Endodermal cell (in vitro differentiated cells): ENCODE measurements at regions not wholly inside any gene's neighbourhood (a gene's known extent, or its start where the extent isn't known, plus 50 kb on each side); places are given as distances from the start of the nearest gene placed in this dataset.

ENCODE experiments used
- DNase-seq: peaks from one replicate; pipeline ENCODE4 v3.0.0-alpha.2; 2017
- H3K27ac ChIP-seq: 2 replicates; pipeline ENCODE4 v1.5.1; 2013; ENCODE audit warnings: mild to moderate bottlenecking, low read depth, low read length, moderate library complexity
- H3K27me3 ChIP-seq: 2 replicates; pipeline ENCODE4 v1.6.1; 2013; ENCODE audit warnings: mild to moderate bottlenecking, low read length, moderate library complexity; ENCODE audit not compliant: insufficient read depth, control insufficient read depth, poor library complexity, severe bottlenecking
- H3K36me3 ChIP-seq: 2 replicates; pipeline ENCODE4 v1.7.0; 2013; ENCODE audit warnings: mild to moderate bottlenecking, low read length, moderate library complexity; ENCODE audit not compliant: control insufficient read depth, insufficient read depth
- H3K4me1 ChIP-seq: one replicate; pipeline ENCODE4 v1.7.0; 2013; ENCODE audit warnings: low read length; ENCODE audit not compliant: control insufficient read depth, insufficient read depth
- H3K4me3 ChIP-seq: 2 replicates; pipeline ENCODE4 v1.5.1; 2013; ENCODE audit warnings: mild to moderate bottlenecking, low read length, moderate library complexity
- H3K9ac ChIP-seq: 2 replicates; pipeline ENCODE4 v1.6.1; 2013; ENCODE audit warnings: mild to moderate bottlenecking, low read length, moderate library complexity; ENCODE audit not compliant: poor library complexity, severe bottlenecking; ENCODE audit errors: extremely low read depth
- H3K9me3 ChIP-seq: 2 replicates; pipeline ENCODE4 v1.6.1; 2013; ENCODE audit warnings: mild to moderate bottlenecking, low read length, moderate library complexity; ENCODE audit not compliant: control insufficient read depth
- H3K27ac Mint-ChIP-seq: 2 replicates; pipeline ENCODE4 v1.8.0; 2020; ENCODE audit warnings: mixed read lengths
- H3K27me3 Mint-ChIP-seq: 2 replicates; pipeline ENCODE4 v1.8.0; 2021; ENCODE audit warnings: mild to moderate bottlenecking, mixed read lengths; ENCODE audit not compliant: insufficient read depth
- H3K36me3 Mint-ChIP-seq: 2 replicates; pipeline ENCODE4 v1.8.0; 2020; ENCODE audit warnings: low read depth, mixed read lengths
- H3K4me1 Mint-ChIP-seq: 2 replicates; pipeline ENCODE4 v1.8.0; 2020; ENCODE audit warnings: mixed read lengths
- H3K4me3 Mint-ChIP-seq: 2 replicates; pipeline ENCODE4 v1.8.0; 2020; ENCODE audit warnings: mild to moderate bottlenecking, moderate library complexity, mixed read lengths
- H3K9me3 Mint-ChIP-seq: 2 replicates; pipeline ENCODE4 v1.8.0; 2020; ENCODE audit warnings: mild to moderate bottlenecking, mixed read lengths
- WGBS, 2 experiments: methylation state at CpG; one replicate each; pipeline versions ENCODE4 v1.1.5 to v1.1.7; 2013; ENCODE audit warnings: missing lambda C conversion rate in 2 of 2, mixed read lengths in 1 of 2; ENCODE audit not compliant: insufficient coverage in 1 of 2, insufficient read length in 1 of 2; 5-methylcytosine and 5-hydroxymethylcytosine counted together
- TF ChIP-seq, protein P1 (sequence below): fragments of 200-600 bp; sonication (generic); conservative IDR thresholded peaks from 2 replicates; pipeline ENCODE4 v1.5.0; 2021; ENCODE audit warnings: antibody characterized with exemption, mild to moderate bottlenecking

DNA sequence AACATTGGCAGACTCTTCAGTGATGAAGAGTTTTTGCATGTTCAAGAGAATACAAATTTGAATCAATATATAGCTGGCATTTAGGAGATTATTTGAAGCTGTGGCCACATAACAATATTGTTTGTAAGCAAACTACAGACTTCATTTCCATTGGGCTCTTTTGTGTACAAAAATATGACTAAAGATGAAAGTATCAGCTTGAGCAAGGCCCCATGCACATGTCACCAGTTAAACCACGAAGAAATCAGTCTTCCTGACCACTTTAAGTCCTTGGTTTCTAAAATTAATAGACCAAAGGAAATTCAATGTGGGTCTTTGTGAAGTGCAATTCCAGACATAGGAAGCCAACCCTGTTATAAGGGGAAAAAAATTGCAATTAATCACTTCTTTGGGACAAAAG lies 1664.6 kb upstream of the ADGRL3 start:
- no peak overlapping the region for H3K9ac ChIP-seq
- H3K27ac Mint-ChIP-seq = no peak overlapping the region
- H3K9me3 ChIP-seq = no peaks in the 10 kb centered on the region
- 89% methylated on average over 1 of the region's 1 CpG; no CpG with 5 or more reads in 1 of the 2 experiments for WGBS, 2 experiments
- H3K36me3 ChIP-seq = no peaks in the 10 kb centered on the region
- H3K27me3 Mint-ChIP-seq = no peaks in the 10 kb centered on the region
- H3K4me1 ChIP-seq = no peaks in the 10 kb centered on the region
- TF ChIP-seq, protein P1, sequence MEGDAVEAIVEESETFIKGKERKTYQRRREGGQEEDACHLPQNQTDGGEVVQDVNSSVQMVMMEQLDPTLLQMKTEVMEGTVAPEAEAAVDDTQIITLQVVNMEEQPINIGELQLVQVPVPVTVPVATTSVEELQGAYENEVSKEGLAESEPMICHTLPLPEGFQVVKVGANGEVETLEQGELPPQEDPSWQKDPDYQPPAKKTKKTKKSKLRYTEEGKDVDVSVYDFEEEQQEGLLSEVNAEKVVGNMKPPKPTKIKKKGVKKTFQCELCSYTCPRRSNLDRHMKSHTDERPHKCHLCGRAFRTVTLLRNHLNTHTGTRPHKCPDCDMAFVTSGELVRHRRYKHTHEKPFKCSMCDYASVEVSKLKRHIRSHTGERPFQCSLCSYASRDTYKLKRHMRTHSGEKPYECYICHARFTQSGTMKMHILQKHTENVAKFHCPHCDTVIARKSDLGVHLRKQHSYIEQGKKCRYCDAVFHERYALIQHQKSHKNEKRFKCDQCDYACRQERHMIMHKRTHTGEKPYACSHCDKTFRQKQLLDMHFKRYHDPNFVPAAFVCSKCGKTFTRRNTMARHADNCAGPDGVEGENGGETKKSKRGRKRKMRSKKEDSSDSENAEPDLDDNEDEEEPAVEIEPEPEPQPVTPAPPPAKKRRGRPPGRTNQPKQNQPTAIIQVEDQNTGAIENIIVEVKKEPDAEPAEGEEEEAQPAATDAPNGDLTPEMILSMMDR = no peak
- DNase-seq = no peak
- H3K4me3 Mint-ChIP-seq = no peak overlapping the region
- peaks cover 3% of the 10 kb centered on the region for H3K4me1 Mint-ChIP-seq
- H3K9me3 Mint-ChIP-seq = no peaks in the 10 kb centered on the region
- no peak overlapping the region for H3K4me3 ChIP-seq
- no peaks in the 10 kb centered on the region for H3K27me3 ChIP-seq
- no peaks in the 10 kb centered on the region for H3K36me3 Mint-ChIP-seq
- H3K27ac ChIP-seq = no peak overlapping the region

- Mint-ChIP-seq H3K36me3 (no peaks in the 10 kb centered on the region), H3K4me1 (peaks cover 3% of the 10 kb centered on the region), H3K9me3 (no peaks in the 10 kb centered on the region), H3K4me3 (no peak overlapping the region), H3K27me3 (no peaks in the 10 kb centered on the region), H3K27ac (no peak overlapping the region)
- WGBS, 2 experiments = 82 to 86% methylated on average over 3 of the region's 3 CpGs
- Histone ChIP-seq H3K9me3 (no peaks in the 10 kb centered on the region), H3K36me3 (no peaks in the 10 kb centered on the region), H3K4me1 (no peaks in the 10 kb centered on the region), H3K27me3 (no peaks in the 10 kb centered on the region), H3K9ac (no peak overlapping the region), H3K4me3 (no peak overlapping the region), H3K27ac (no peak overlapping the region)
- DNase-seq = no peak
- TF ChIP-seq, protein P1 = no peak
Observed at GRCh38 chr4:59536428-59536827, 1663.7 kb upstream of the ADGRL3 start.

GRCh38 chr4:59537246-59537886 lies 1662.8 kb upstream of the ADGRL3 start:
- peaks cover 3% of the 10 kb centered on the region for H3K4me1 Mint-ChIP-seq
- Histone ChIP-seq H3K4me3 (no peak overlapping the region), H3K27ac (no peak overlapping the region), H3K36me3 (no peaks in the 10 kb centered on the region), H3K9me3 (no peaks in the 10 kb centered on the region), H3K4me1 (no peaks in the 10 kb centered on the region), H3K27me3 (no peaks in the 10 kb centered on the region), H3K9ac (no peak overlapping the region)
- no peak for DNase-seq
- no peak overlapping the region for H3K4me3 Mint-ChIP-seq
- H3K36me3 Mint-ChIP-seq = no peaks in the 10 kb centered on the region
- TF ChIP-seq, protein P1 = no peak
- WGBS, 2 experiments = 90 to 100% methylated on average over 2 of the region's 2 CpGs
- H3K27ac Mint-ChIP-seq = no peak overlapping the region
- H3K9me3 Mint-ChIP-seq = no peaks in the 10 kb centered on the region
- no peaks in the 10 kb centered on the region for H3K27me3 Mint-ChIP-seq
